Activated CD8-positive, alpha-beta T cell treated with anti-CD3 and anti-CD28 coated beads, Interleukin-2, amount 10 ng/mL, durations not matched to agents 7 days and 5 days (primary cell): ENCODE measurements at regions not wholly inside any gene's neighbourhood (a gene's known extent, or its start where the extent isn't known, plus 50 kb on each side); places are given as distances from the start of the nearest gene placed in this dataset.

Source experiments
- ATAC-seq: fragments of 150-1000 bp; cut with Tn5 transposase; one replicate; pipeline ENCODE4 v1.10.0; 2021; ENCODE audit warnings: moderate library complexity
- CTCF ChIA-PET: fragments of 350-600 bp; sonication (Branson Sonifier 250); formaldehyde crosslinking; loops from one replicate; lab custom pipeline; 2021; ENCODE audit warnings: antibody characterized with exemption; lab: Charles Lee
- POLR2A ChIA-PET: fragments of 350-600 bp; sonication (Branson Sonifier 250); formaldehyde crosslinking; loops from one replicate; lab custom pipeline; 2021; ENCODE audit warnings: antibody characterized with exemption; lab: Charles Lee
- DNase-seq: peaks from one replicate; pipeline ENCODE4 v3.0.0-alpha.2; 2020
- H3K27ac Mint-ChIP-seq: one replicate; pipeline ENCODE4 v1.8.0; 2021; ENCODE audit warnings: mild to moderate bottlenecking, mixed read lengths
- H3K27me3 Mint-ChIP-seq: one replicate; pipeline ENCODE4 v1.8.0; 2021; ENCODE audit warnings: low read depth, mixed read lengths
- H3K36me3 Mint-ChIP-seq: one replicate; pipeline ENCODE4 v1.8.0; 2021; ENCODE audit warnings: low read depth, mixed read lengths
- H3K4me1 Mint-ChIP-seq: one replicate; pipeline ENCODE4 v1.8.0; 2021; ENCODE audit warnings: low read depth, mixed read lengths
- H3K4me3 Mint-ChIP-seq: one replicate; pipeline ENCODE4 v1.8.0; 2021; ENCODE audit warnings: mild to moderate bottlenecking, mixed read lengths
- H3K9me3 Mint-ChIP-seq: one replicate; pipeline ENCODE4 v1.8.0; 2022; ENCODE audit warnings: mixed read lengths; ENCODE audit not compliant: insufficient read depth

DNA sequence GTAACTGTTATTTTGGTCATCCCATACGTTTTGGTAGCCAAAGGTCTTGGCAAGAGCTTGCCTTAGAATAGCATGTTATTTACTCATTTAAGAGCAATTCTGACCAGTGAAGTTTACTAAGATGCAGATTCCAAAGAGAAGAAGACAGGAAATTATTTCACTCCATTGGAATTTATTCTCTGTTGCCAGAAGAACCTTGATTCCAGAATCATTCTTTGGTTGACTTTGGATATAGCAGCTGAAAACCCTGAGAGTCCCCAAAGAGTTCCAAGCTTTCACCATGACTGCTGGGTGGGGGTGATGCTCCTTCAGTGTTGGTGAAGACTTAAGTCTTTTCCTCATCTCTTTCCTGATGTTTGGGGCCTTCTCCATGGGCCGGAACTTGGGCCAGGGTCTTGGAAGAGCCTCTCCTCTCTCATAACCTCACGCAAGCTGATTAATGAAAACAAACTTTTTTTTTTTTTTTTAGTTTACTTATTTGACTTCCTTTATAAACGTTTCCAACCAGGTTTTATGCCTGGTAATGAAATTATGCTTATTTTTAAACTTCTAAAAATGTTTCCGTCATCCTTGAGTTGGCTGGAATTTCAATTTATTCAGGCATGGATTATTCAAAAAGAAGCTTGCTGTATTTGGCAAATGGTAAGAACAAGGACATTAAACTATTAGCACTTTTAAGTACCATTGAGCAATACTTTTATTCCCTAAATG, 192.0 kb downstream of the MTX2 start:
- POLR2A ChIA-PET, result no interaction called here
- CTCF ChIA-PET, result interaction anchor here (1.0 to 3.7 kb wide), 4 partner anchors 93 to 321 kb away, joined by 3 to 20 read pairs (median 4); no protein-coding TSS in a partner anchor
- no peak overlapping the region for H3K27ac Mint-ChIP-seq
- H3K4me1 Mint-ChIP-seq, result no peaks in the 10 kb centered on the region
- DNase-seq (no peak), ATAC-seq (no peak)
- no peaks in the 10 kb centered on the region for H3K36me3 Mint-ChIP-seq
- H3K9me3 Mint-ChIP-seq, result no peaks in the 10 kb centered on the region
- H3K27me3 Mint-ChIP-seq, result peaks cover 34% of the 10 kb centered on the region
- H3K4me3 Mint-ChIP-seq, result no peak overlapping the region

DNA sequence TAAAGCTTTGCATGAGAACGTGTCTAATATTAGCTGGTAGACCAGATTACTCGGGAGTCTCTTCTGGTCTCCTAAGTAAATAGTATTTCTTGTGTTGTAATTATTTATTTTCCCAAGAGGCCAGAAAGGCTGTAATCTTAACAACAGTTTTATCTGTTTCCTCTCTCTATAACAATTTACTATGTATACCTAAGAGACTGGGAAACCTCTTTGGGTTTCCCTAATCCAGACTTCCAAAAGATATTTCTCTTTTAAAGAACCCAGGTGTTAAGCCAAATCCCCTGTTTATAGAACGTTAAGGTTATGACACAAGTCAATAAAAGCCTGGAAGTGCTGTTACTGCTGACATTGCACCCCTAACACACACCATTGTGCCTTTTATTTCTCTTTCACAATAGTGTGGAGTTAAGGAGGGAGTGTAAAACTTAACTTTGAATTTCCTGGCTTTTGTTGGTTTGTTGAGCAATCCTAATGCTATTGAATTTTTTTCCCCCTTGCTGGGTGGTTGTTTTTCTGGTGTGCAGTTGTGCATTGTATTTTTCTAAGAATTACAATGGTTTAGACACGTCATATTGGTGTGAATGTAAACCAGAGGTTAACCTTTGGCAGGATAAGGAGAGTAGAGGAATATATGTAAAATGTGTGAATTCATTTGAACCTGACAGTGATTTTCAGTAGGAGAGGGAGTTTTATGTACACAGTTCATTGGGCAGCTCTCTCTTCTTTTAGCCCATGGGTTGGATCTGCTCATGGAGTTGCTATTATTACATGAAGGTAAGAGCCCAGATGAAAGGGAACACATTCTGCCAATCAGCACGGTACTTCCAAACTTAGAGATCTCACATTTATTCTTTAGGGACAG, 192.8 kb downstream of the MTX2 start:
- Mint-ChIP-seq H3K27ac (no peak overlapping the region), H3K4me3 (no peak overlapping the region), H3K9me3 (no peaks in the 10 kb centered on the region), H3K4me1 (no peaks in the 10 kb centered on the region), H3K27me3 (peaks cover 37% of the 10 kb centered on the region), H3K36me3 (no peaks in the 10 kb centered on the region)
- POLR2A ChIA-PET, result no interaction called here
- ATAC-seq (no peak), DNase-seq (no peak)
- CTCF ChIA-PET, result interaction anchor here (1.2 to 1.4 kb wide), 2 partner anchors 92 to 321 kb away, joined by 3 to 5 read pairs; no protein-coding TSS in a partner anchor

DNA sequence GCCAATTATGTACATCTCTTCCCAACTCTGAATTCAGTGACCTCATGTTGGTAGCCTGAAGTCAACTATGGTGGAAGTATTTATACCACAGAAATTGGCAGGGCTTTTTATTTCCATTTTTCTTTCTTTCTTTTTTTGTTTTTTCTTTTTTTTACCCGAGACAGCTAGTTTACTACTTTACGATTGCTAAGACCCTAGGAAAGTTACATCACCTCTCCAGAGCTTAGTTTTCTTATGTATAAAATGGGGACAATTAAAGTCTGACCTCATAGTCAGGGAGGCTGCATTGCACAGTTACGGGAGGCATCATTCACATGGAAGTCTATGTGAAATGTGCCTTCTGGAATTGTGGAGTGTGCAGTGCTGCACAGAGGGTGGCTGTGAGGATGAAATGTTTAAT, 194.3 kb downstream of the MTX2 start:
- DNase-seq, result no peak
- Mint-ChIP-seq H3K4me1 (no peaks in the 10 kb centered on the region), H3K27me3 (peaks cover 35% of the 10 kb centered on the region), H3K9me3 (no peaks in the 10 kb centered on the region), H3K27ac (no peak overlapping the region), H3K4me3 (no peak overlapping the region), H3K36me3 (no peaks in the 10 kb centered on the region)
- ChIA-PET POLR2A (no interaction called here), CTCF (interaction anchor here (0.6 kb wide), 1 partner anchor 8 kb away, joined by 4 read pairs; no protein-coding TSS in a partner anchor)
- no peak for ATAC-seq

DNA sequence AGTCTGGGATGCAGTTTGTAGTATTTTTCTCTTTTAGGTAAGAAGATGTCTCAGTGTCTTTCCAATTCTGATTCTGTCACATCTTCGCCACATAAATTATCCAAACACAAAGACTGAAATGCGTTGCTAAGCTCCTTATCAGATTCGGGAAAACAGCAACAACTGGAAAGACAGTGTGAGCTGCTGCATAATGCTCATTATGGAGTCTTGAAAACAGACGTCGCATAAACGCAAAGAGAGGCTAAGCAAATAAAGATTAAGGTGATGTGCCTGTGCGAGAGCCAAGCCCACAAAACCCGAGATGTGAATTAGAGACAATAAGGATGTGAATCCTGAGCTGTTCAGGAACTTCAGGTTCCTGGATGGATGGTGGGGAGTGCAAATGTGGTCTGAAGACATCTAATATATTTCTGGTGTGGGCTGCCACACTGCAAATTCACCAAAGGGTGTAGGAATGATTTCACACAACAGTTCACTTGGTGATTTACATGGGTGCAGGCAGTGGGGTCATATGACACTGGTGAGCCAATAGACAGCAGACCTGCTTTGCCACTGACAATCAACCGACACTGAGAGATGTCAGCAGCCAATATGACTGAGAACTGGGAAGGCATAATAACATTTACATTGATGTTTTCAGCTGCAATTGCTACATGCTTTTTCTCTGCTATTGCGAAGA, 195.8 kb downstream of the MTX2 start:
- ChIA-PET POLR2A (no interaction called here), CTCF (interaction anchor here (1.9 kb wide), 1 partner anchor 10 kb away, joined by 17 read pairs; no protein-coding TSS in a partner anchor)
- no peaks in the 10 kb centered on the region for H3K36me3 Mint-ChIP-seq
- no peak overlapping the region for H3K4me3 Mint-ChIP-seq
- DNase-seq (no peak), ATAC-seq (no peak)
- H3K27ac Mint-ChIP-seq, result no peak overlapping the region
- H3K4me1 Mint-ChIP-seq, result no peaks in the 10 kb centered on the region
- H3K27me3 Mint-ChIP-seq, result peaks cover 35% of the 10 kb centered on the region
- H3K9me3 Mint-ChIP-seq, result no peaks in the 10 kb centered on the region

DNA sequence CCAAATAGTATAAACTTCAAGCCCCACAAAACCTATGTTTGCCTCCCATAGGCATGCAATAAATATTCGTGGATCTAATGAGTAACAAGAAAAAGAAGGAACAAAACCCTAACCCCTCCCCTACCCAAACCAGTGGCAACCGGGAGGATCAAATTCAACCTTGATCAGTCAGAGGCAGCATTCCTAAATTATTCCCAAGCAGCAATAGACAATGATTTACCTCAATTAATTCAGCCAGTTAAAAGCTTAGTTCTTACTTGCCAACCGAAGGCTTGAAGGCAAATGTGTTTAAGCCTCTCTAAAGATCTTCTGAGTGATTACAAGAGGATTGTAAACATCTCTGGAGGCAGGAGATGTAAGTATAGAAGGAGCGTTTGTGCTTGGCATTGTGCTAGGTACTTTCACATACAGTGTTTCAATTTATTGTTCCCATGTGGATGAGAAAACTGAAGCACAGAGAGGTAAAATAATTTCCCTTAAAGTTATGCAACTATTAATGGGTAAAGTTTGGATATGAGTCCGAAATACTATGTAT, 197.7 kb downstream of the MTX2 start:
- H3K27me3 Mint-ChIP-seq, result peaks cover 33% of the 10 kb centered on the region
- H3K4me1 Mint-ChIP-seq, result peaks cover 5% of the 10 kb centered on the region
- H3K4me3 Mint-ChIP-seq, result no peak overlapping the region
- H3K9me3 Mint-ChIP-seq, result no peaks in the 10 kb centered on the region
- POLR2A ChIA-PET, result no interaction called here
- no peak for ATAC-seq
- no peak for DNase-seq
- no peak overlapping the region for H3K27ac Mint-ChIP-seq
- no peaks in the 10 kb centered on the region for H3K36me3 Mint-ChIP-seq
- CTCF ChIA-PET, result interaction anchor here (1.9 kb wide), 1 partner anchor 12 kb away, joined by 7 read pairs; no protein-coding TSS in a partner anchor

DNA sequence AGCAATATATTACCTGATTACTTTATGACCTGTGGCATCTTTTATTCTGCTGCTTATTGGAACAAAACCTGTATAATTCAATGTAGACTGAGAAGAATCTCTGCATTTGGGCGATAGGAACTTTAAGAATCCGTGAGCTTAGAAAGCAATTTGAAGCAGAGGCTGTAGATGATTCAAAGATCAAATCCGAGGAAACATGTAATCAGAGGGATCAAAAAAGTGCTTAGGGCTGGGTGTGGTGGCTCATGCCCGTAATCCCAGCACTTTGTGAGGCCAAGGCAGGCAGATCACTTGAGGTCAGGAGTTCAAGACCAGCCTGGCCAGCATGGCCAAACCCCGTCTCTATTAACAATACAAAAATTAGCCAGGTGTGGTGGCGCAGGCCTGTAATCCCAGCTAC, 198.4 kb downstream of the MTX2 start:
- DNase-seq (no peak), ATAC-seq (no peak)
- H3K27ac Mint-ChIP-seq, result no peak overlapping the region
- no peaks in the 10 kb centered on the region for H3K36me3 Mint-ChIP-seq
- H3K9me3 Mint-ChIP-seq, result no peaks in the 10 kb centered on the region
- H3K4me3 Mint-ChIP-seq, result no peak overlapping the region
- peaks cover 28% of the 10 kb centered on the region for H3K27me3 Mint-ChIP-seq
- H3K4me1 Mint-ChIP-seq, result peaks cover 11% of the 10 kb centered on the region
- ChIA-PET POLR2A (no interaction called here), CTCF (interaction anchor here (1.9 kb wide), 1 partner anchor 12 kb away, joined by 7 read pairs; no protein-coding TSS in a partner anchor)

DNA sequence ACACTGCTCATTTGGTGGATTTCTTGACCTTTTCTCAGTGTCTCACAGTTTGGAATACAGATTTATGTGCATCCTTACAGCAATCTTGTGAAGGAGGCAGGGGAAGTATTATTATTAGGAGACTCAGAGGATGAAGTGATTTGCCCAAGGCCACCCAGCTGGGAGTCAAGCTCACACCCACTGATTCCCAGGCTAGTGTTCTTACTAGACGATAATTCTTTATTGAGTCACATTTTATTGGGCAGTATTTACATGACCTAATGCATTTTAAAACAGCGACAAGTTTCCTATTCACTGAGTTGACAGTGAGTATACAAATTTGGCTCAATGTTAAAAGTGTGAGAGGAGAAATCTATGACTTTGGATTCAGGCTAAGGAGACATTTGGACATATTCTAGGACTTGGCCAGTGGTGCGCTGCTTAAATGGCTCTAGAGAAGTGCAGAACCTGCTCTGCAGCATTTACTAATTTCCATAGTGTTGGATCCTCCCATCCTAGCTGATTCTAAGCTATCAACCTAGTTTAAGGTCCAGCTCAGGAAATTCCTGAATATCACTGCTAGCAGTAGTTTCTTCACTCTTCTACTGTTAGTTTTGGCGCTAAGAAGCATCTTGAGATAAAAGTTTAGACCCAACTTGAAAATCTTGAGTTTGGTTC, 199.3 kb downstream of the MTX2 start:
- ChIA-PET CTCF (interaction anchor here (1.2 kb wide), 1 partner anchor 14 kb away, joined by 4 read pairs; no protein-coding TSS in a partner anchor), POLR2A (no interaction called here)
- ATAC-seq, result no peak
- no peaks in the 10 kb centered on the region for H3K9me3 Mint-ChIP-seq
- no peak overlapping the region for H3K4me3 Mint-ChIP-seq
- H3K4me1 Mint-ChIP-seq, result peaks cover 17% of the 10 kb centered on the region
- H3K27ac Mint-ChIP-seq, result no peak overlapping the region
- DNase-seq, result no peak
- H3K36me3 Mint-ChIP-seq, result peaks cover 1% of the 10 kb centered on the region
- H3K27me3 Mint-ChIP-seq, result peaks cover 25% of the 10 kb centered on the region

DNA sequence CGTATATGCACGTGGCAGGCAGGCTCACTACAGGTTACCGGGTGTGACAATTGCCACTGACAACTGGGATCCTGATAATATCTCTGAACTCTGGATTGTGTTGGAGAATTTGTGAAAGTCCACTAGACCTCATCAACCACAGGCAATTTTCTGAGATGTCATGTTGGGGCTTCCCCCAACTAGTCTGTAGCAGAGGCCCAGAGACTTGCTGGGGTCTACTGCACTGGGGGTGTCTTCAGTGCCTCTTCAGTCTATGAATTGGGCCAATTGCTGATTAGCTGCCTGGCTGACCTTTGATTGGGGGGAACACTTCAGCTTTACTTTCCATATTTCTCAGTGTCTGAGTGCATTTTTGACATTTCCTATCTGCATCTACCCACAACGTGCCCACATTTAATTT, 201.5 kb downstream of the MTX2 start:
- no peak overlapping the region for H3K4me3 Mint-ChIP-seq

DNA sequence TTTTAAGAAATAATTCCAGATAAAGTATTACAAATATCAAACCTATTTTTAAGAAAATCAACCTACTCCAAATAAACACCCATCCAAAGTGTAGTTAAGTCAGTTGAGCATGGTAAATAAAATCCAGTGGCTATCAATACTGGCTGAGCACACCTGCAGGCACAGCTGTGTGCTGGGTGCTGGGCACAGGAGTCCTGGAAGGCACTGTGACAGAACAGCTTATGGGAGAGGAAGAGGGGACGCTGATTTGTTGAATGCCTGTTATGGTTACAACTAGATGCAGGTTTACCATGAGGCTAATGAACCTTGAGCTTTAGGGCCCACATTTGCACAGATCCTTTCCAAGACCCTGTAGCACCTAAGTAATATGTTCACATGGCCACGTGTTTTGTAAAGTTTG, 202.7 kb downstream of the MTX2 start:
- peaks cover 22% of the 10 kb centered on the region for H3K4me1 Mint-ChIP-seq
- DNase-seq (no peak), ATAC-seq (no peak)
- ChIA-PET POLR2A (no interaction called here), CTCF (interaction anchor here (1.8 to 3.5 kb wide), 2 partner anchors 10 to 83 kb away, joined by 5 to 11 read pairs; no protein-coding TSS in a partner anchor)
- H3K9me3 Mint-ChIP-seq, result no peaks in the 10 kb centered on the region
- H3K27me3 Mint-ChIP-seq, result peaks cover 7% of the 10 kb centered on the region
- H3K36me3 Mint-ChIP-seq, result peaks cover 2% of the 10 kb centered on the region
- H3K4me3 Mint-ChIP-seq, result no peak overlapping the region
- H3K27ac Mint-ChIP-seq, result no peak overlapping the region

More for the DNA sequence above, 201.5 kb downstream of the MTX2 start:
- H3K27me3 Mint-ChIP-seq, result peaks cover 13% of the 10 kb centered on the region
- CTCF ChIA-PET, result interaction anchor here (2.1 kb wide), 1 partner anchor 16 kb away, joined by 12 read pairs; no protein-coding TSS in a partner anchor
- H3K4me1 Mint-ChIP-seq, result peaks cover 22% of the 10 kb centered on the region
- ATAC-seq (no peak), DNase-seq (no peak)
- POLR2A ChIA-PET, result no interaction called here
- H3K9me3 Mint-ChIP-seq, result no peaks in the 10 kb centered on the region
- peaks cover 2% of the 10 kb centered on the region for H3K36me3 Mint-ChIP-seq
- H3K27ac Mint-ChIP-seq, result no peak overlapping the region

DNA sequence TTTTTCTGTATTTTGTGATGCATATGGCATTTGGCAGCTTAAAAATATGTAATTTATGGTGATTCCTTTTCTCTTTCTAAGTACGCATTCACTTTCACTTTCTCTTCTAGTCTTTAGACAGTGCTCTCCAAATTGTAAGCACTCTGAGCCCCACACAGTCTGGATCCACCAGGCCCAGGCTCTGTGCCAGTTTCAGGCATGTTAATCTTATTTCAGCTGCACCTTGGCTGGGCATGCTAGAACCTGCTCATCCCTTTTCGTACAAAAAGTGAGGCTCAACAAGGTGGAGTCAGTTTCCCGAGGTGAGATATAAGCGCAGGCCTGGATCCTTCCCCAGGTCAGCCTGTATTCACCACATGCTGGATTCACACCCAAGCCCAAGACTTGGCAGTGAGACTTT, 203.9 kb downstream of the MTX2 start:
- Mint-ChIP-seq H3K27me3 (peaks cover 5% of the 10 kb centered on the region), H3K27ac (peak overlapping the region; percentile 77), H3K4me3 (peak overlapping the region; percentile 63), H3K4me1 (peaks cover 22% of the 10 kb centered on the region), H3K9me3 (no peaks in the 10 kb centered on the region), H3K36me3 (peaks cover 2% of the 10 kb centered on the region)
- ChIA-PET CTCF (interaction anchor here (0.9 to 3.5 kb wide), 6 partner anchors 8 to 81 kb away, joined by 3 to 18 read pairs (median 4); no protein-coding TSS in a partner anchor), POLR2A (no interaction called here)
- DNase-seq (peak; percentile 44), ATAC-seq (peak; percentile 93)

DNA sequence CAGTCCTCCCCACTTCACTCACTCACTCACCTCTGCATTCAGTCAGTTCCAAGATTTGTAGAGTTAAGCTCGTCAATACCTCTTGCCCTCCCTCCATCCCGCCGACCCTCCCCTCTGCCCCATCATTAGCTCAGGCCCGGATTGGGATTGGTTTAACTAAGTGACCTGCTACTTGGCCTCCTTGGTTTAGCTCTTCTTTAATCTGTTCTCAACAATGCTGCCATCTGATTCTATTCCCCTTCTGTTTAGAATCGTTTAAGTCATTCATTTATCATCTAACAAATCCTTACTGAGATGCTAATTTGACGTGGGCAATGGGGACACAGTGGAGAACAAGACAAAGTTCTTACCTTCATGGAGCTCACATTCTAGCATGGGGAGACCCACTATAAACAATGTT, 204.6 kb downstream of the MTX2 start:
- POLR2A ChIA-PET, result no interaction called here
- Mint-ChIP-seq H3K36me3 (peaks cover 2% of the 10 kb centered on the region), H3K27ac (peak overlapping the region; percentile 77), H3K4me3 (no peak overlapping the region), H3K9me3 (no peaks in the 10 kb centered on the region), H3K4me1 (peaks cover 22% of the 10 kb centered on the region), H3K27me3 (peaks cover 4% of the 10 kb centered on the region)
- CTCF ChIA-PET, result interaction anchor here (1.0 to 3.5 kb wide), 5 partner anchors 8 to 81 kb away, joined by 3 to 18 read pairs (median 5); no protein-coding TSS in a partner anchor
- DNase-seq (no peak), ATAC-seq (no peak)
